ENCODE measurements at regions not wholly inside any gene's neighbourhood (a gene's known extent, or its start where the extent isn't known, plus 50 kb on each side); places are given as distances from the start of the nearest gene placed in this dataset.
"Not testable (repeated sequence)": the region's sequence is repeated elsewhere in the genome, so short reads cannot be mapped to it uniquely, and the experiment has no call there.

GRCh38 chr5:85605381-85605780 is 1012.4 kb upstream of the COX7C start:
- no peak overlapping the region for H3K4me3 ChIP-seq (ENCODE audit: low read depth, low read length)
- in situ Hi-C loops (cut with HindIII; ENCODE audit: low sequenced_read_pairs): no loop called here
- TF ChIP-seq, protein P1, sequence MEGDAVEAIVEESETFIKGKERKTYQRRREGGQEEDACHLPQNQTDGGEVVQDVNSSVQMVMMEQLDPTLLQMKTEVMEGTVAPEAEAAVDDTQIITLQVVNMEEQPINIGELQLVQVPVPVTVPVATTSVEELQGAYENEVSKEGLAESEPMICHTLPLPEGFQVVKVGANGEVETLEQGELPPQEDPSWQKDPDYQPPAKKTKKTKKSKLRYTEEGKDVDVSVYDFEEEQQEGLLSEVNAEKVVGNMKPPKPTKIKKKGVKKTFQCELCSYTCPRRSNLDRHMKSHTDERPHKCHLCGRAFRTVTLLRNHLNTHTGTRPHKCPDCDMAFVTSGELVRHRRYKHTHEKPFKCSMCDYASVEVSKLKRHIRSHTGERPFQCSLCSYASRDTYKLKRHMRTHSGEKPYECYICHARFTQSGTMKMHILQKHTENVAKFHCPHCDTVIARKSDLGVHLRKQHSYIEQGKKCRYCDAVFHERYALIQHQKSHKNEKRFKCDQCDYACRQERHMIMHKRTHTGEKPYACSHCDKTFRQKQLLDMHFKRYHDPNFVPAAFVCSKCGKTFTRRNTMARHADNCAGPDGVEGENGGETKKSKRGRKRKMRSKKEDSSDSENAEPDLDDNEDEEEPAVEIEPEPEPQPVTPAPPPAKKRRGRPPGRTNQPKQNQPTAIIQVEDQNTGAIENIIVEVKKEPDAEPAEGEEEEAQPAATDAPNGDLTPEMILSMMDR (IDR thresholded peaks at IDR 0.05; ENCODE audit: low read depth, low read length): no peak
- DNase-seq (ENCODE audit: low read depth, low spot score): no peak

DNA sequence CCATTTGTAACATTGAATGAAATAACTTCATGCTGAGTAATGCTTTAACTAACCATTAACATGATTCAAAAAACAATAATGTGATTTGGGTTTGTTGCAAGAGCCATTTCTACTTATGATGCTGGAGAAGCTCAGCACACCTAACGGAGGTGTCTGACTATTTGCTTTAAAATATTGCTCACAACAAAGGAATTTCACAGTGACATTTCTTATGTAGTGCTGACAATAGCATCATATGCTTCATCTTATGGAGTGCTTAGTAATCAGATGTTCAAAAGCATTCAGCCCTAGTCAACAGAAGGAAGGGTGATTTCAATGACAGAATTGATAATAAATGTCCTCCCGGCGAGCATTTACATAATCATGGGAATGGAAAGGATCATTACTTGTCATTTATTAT is 1003.3 kb upstream of the COX7C start:
- no peak for DNase-seq (ENCODE audit: low read depth, low spot score)
- no peak overlapping the region for H3K4me3 ChIP-seq (ENCODE audit: low read depth, low read length)
- in situ Hi-C loops (cut with HindIII; ENCODE audit: low sequenced_read_pairs): no loop called here
- TF ChIP-seq, protein P1 (IDR thresholded peaks at IDR 0.05; ENCODE audit: low read depth, low read length): no peak

- TF ChIP-seq, protein P1 (IDR thresholded peaks at IDR 0.05; ENCODE audit: low read depth, low read length): no peak
- in situ Hi-C loops (cut with HindIII; ENCODE audit: low sequenced_read_pairs): no loop called here
- no peak for DNase-seq (ENCODE audit: low read depth, low spot score)
- no peak overlapping the region for H3K4me3 ChIP-seq (ENCODE audit: low read depth, low read length)
These were observed 996.1 kb upstream of the COX7C start for GRCh38 chr5:85621668-85622067.

GRCh38 chr5:85628153-85628552 is 989.6 kb upstream of the COX7C start:
- H3K4me3 ChIP-seq (ENCODE audit: low read depth, low read length): no peak overlapping the region
- TF ChIP-seq, protein P1 (IDR thresholded peaks at IDR 0.05; ENCODE audit: low read depth, low read length): no peak
- in situ Hi-C loops (cut with HindIII; ENCODE audit: low sequenced_read_pairs): no loop called here
- no peak for DNase-seq (ENCODE audit: low read depth, low spot score)

- DNase-seq (ENCODE audit: low read depth, low spot score); in situ Hi-C loops (cut with HindIII; ENCODE audit: low sequenced_read_pairs); H3K4me3 ChIP-seq (ENCODE audit: low read depth, low read length): not testable (repeated sequence)
These were observed 979.1 kb upstream of the COX7C start for GRCh38 chr5:85638495-85639125.

DNA sequence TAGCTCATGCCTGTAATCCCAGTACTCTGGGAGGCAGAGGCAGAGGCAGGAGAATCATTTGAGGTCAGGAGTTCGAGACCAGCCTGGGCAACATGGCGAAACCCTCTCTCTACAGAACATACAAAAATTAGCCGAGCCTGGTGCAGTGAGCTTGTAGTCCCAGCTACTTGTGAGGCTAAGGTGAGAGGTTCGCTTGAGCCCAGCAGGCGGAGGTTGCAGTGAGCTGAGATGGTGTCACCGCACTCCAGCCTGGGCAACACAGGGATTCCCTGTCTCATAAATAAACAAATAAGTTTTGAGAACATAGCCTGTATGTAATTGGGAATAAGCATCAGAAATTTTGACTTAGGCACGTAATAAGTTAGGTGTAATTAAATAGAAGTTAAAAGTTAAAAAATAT is 971.7 kb upstream of the COX7C start:
- in situ Hi-C loops (cut with HindIII; ENCODE audit: low sequenced_read_pairs): no loop called here
- DNase-seq (ENCODE audit: low read depth, low spot score): no peak
- no peak overlapping the region for H3K4me3 ChIP-seq (ENCODE audit: low read depth, low read length)
- TF ChIP-seq, protein P1 (IDR thresholded peaks at IDR 0.05; ENCODE audit: low read depth, low read length): no peak

DNA sequence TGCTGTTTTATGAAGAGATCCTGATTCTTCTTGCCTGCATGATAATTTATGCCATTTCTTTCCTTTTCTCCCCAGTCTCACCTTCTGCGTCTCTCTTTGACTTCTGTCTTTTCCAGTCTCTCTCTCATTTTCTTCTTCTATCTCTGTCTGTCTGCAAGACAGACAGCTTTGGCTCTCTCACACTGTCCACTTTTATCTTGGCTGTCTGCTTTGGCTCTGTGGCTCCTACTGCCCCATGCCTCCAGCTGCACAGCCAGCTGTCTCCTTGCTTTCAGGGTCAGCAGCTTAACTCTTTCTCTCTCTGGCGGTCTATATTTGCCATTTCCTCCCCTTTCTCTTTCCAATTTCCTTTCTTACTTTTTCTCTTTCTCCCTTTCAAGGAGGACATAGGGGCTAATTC is 971.1 kb upstream of the COX7C start:
- TF ChIP-seq, protein P1 (IDR thresholded peaks at IDR 0.05; ENCODE audit: low read depth, low read length): no peak
- in situ Hi-C loops (cut with HindIII; ENCODE audit: low sequenced_read_pairs): no loop called here

More for the DNA sequence above, 971.1 kb upstream of the COX7C start:
- no peak overlapping the region for H3K4me3 ChIP-seq (ENCODE audit: low read depth, low read length)
- DNase-seq (ENCODE audit: low read depth, low spot score): no peak

All from astrocyte of the spinal cord (primary cell).